Loucy (cell line): ENCODE measurements at regions not wholly inside any gene's neighbourhood (a gene's known extent, or its start where the extent isn't known, plus 50 kb on each side); places are given as distances from the start of the nearest gene placed in this dataset.

ENCODE experiments used
- CTCF ChIP-seq: fragments of 200-600 bp; sonication (generic); conservative IDR thresholded peaks from 2 replicates; pipeline ENCODE4 v1.5.1; 2014; ENCODE audit warnings: mild to moderate bottlenecking, antibody characterized with exemption, low read length
- EZH2phosphoT487 ChIP-seq: fragments of 200-600 bp; IDR thresholded peaks from 2 replicates; pipeline ENCODE4 v1.6.1; 2018; ENCODE audit warnings: antibody characterized with exemption, mild to moderate bottlenecking, moderate library complexity, borderline replicate concordance

GRCh38 chr4:1516881-1517480, 110.7 kb upstream of the NKX1-1 start:
- no peak for TF ChIP-seq CTCF
- no peak for TF ChIP-seq EZH2phosphoT487
